Progenitor cell of endocrine pancreas (in vitro differentiated cells): ENCODE measurements at regions not wholly inside any gene's neighbourhood (a gene's known extent, or its start where the extent isn't known, plus 50 kb on each side); places are given as distances from the start of the nearest gene placed in this dataset.

Source experiments
- DNase-seq: peaks from one replicate; pipeline ENCODE4 v3.0.0; 2021; ENCODE audit warnings: low spot score; ENCODE audit not compliant: unreplicated experiment
- H3K27ac Mint-ChIP-seq: 2 replicates; pipeline ENCODE4 v1.8.0; 2021; ENCODE audit warnings: mild to moderate bottlenecking, moderate library complexity, mixed read lengths
- H3K27me3 Mint-ChIP-seq: 2 replicates; pipeline ENCODE4 v1.8.0; 2021; ENCODE audit warnings: mixed read lengths
- H3K36me3 Mint-ChIP-seq: 2 replicates; pipeline ENCODE4 v1.8.0; 2022; ENCODE audit warnings: mixed read lengths; ENCODE audit not compliant: insufficient read depth
- H3K4me1 Mint-ChIP-seq: 2 replicates; pipeline ENCODE4 v1.8.0; 2021; ENCODE audit warnings: low read depth, mixed read lengths
- H3K4me3 Mint-ChIP-seq: 2 replicates; pipeline ENCODE4 v1.8.0; 2021; ENCODE audit warnings: low read depth, mild to moderate bottlenecking, moderate library complexity, mixed read lengths
- H3K9me3 Mint-ChIP-seq: 2 replicates; pipeline ENCODE4 v1.8.0; 2021; ENCODE audit warnings: low read depth, mixed read lengths
- CTCF ChIP-seq: fragments of 200-600 bp; sonication (generic); IDR thresholded peaks from one replicate; pipeline ENCODE4 v1.5.0; 2021; ENCODE audit warnings: antibody characterized with exemption, mild to moderate bottlenecking; ENCODE audit not compliant: unreplicated experiment

DNA sequence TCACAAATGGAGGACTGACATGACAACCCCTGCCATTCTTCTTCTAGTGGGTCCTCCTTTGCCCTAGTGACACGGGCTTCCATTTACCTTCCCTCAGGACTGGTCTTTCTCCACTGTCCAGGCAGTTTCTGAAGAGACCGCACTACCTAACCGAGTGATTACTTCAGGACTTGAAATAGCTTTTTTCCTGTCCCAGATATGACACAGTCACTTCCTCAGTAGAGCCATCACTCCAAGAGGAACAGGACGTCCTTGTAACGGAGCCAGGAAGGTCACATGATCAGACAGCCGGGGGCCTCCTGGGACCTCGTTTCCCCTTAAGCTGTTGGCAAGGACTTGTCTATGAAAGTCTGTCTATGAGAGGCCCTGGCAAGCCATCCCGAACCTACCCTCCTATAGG is 62.3 kb downstream of the FOS start:
- Mint-ChIP-seq H3K27me3 (peaks cover 17% of the 10 kb centered on the region), H3K4me3 (no peak overlapping the region), H3K4me1 (no peaks in the 10 kb centered on the region), H3K27ac (no peak overlapping the region), H3K36me3 (no peaks in the 10 kb centered on the region), H3K9me3 (no peaks in the 10 kb centered on the region)
- no peak for TF ChIP-seq CTCF
- DNase-seq, result no peak

DNA sequence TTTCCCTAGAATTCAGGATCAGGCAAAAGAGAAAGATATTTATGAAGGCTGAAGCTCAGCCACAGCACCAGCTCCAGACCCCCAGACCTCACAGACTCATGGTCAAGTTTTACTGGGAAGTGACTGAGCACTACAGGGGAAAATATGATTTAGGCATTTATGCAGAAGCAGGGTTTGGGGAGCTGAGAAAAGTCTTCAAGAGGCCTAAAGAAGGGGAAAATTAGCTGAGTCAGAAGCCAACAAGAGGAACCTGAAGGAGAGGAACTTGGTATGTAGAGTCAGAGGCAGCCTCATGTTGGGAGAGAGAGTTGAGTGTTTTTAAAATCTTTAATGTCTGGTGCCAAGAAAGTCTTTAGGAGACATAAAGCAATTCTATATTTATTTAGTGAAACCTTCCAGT is 63.0 kb downstream of the FOS start:
- H3K4me3 Mint-ChIP-seq, result no peak overlapping the region

GRCh38 chr14:75342762-75343599 is 64.4 kb downstream of the FOS start:
- no peak overlapping the region for H3K27ac Mint-ChIP-seq
- no peaks in the 10 kb centered on the region for H3K9me3 Mint-ChIP-seq
- no peaks in the 10 kb centered on the region for H3K4me1 Mint-ChIP-seq
- H3K36me3 Mint-ChIP-seq, result no peaks in the 10 kb centered on the region
- no peak overlapping the region for H3K4me3 Mint-ChIP-seq
- TF ChIP-seq CTCF, result no peak
- DNase-seq, result no peak
- peaks cover 17% of the 10 kb centered on the region for H3K27me3 Mint-ChIP-seq

More for the DNA sequence above, 63.0 kb downstream of the FOS start:
- H3K9me3 Mint-ChIP-seq, result no peaks in the 10 kb centered on the region
- no peak overlapping the region for H3K27ac Mint-ChIP-seq
- TF ChIP-seq CTCF, result no peak
- no peaks in the 10 kb centered on the region for H3K36me3 Mint-ChIP-seq
- peaks cover 17% of the 10 kb centered on the region for H3K27me3 Mint-ChIP-seq
- no peak for DNase-seq
- H3K4me1 Mint-ChIP-seq, result no peaks in the 10 kb centered on the region

- Mint-ChIP-seq H3K9me3 (no peaks in the 10 kb centered on the region), H3K36me3 (no peaks in the 10 kb centered on the region), H3K4me3 (no peak overlapping the region), H3K27ac (no peak overlapping the region), H3K4me1 (no peaks in the 10 kb centered on the region), H3K27me3 (peaks cover 12% of the 10 kb centered on the region)
- no peak for DNase-seq
- no peak for TF ChIP-seq CTCF
Observed at GRCh38 chr14:75343911-75344310, 65.3 kb downstream of the FOS start.

DNA sequence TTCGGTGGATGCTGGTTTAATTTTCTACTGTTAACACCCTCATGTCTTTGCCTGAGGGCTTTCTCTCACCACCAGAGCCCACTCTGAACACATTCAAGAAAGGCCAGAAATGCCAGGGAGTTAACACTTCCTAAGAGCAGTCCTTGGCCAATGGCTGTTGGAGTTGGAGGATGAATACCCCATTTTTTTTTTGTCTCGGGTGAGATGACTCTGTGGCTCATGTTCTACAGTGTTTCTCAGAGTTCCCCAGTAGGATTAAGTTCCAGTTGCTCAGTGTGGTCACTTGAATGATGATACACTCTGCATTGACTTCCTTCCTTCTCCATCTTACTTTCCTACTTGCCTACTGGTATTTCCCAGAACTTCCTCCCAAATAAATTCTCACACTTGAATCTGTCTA is 65.8 kb downstream of the FOS start:
- Mint-ChIP-seq H3K4me1 (no peaks in the 10 kb centered on the region), H3K36me3 (no peaks in the 10 kb centered on the region), H3K27me3 (peaks cover 12% of the 10 kb centered on the region), H3K4me3 (no peak overlapping the region), H3K27ac (no peak overlapping the region), H3K9me3 (peaks cover under 1% of the 10 kb centered on the region)
- no peak for DNase-seq
- TF ChIP-seq CTCF, result no peak
